ENCODE measurements at regions not wholly inside any gene's neighbourhood (a gene's known extent, or its start where the extent isn't known, plus 50 kb on each side); places are given as distances from the start of the nearest gene placed in this dataset.

DNA sequence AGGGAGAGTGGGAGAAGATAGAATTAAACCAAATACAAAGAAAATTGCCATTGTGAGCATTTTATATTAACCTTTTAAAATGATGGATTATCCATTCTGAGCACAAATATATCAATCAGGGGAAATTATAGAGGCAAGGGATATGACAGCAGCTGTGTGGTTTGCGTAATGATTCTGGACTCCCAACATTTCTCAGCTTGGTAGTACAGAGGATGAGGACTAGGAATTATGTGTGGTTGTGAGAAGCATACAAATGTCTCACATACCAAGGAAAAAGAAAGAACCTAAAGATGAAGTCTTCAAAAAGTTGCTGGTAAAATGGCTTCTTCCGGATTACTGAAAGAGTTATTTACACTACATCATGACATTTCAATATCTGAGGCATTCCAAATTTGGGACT lies 674.6 kb upstream of the NR3C2 start:
- Histone ChIP-seq H3K9me3 (ENCODE audit: control insufficient read depth, low read depth, low read length) (no peaks in the 10 kb centered on the region), H3K4me3 (ENCODE audit: low read length) (no peak overlapping the region), H3K4me1 (ENCODE audit: control insufficient read depth, low read depth, low read length) (peaks cover 7% of the 10 kb centered on the region), H3K36me3 (ENCODE audit: control insufficient read depth, low read depth, low read length) (no peaks in the 10 kb centered on the region), H3K27me3 (ENCODE audit: control insufficient read depth, insufficient read depth, low read length) (no peaks in the 10 kb centered on the region), H3K9ac (ENCODE audit: low read length) (no peak overlapping the region), H3K27ac (ENCODE audit: low read length) (no peak overlapping the region)

- H3K4me3 ChIP-seq (ENCODE audit: low read length) = no peak overlapping the region
- H3K27me3 ChIP-seq (ENCODE audit: control insufficient read depth, insufficient read depth, low read length) = no peaks in the 10 kb centered on the region
- peaks cover 7% of the 10 kb centered on the region for H3K4me1 ChIP-seq (ENCODE audit: control insufficient read depth, low read depth, low read length)
- H3K36me3 ChIP-seq (ENCODE audit: control insufficient read depth, low read depth, low read length) = no peaks in the 10 kb centered on the region
- no peak overlapping the region for H3K27ac ChIP-seq (ENCODE audit: low read length)
- H3K9me3 ChIP-seq (ENCODE audit: control insufficient read depth, low read depth, low read length) = no peaks in the 10 kb centered on the region
- no peak overlapping the region for H3K9ac ChIP-seq (ENCODE audit: low read length)
Measured at GRCh38 chr4:149113804-149114430, 671.7 kb upstream of the NR3C2 start.

DNA sequence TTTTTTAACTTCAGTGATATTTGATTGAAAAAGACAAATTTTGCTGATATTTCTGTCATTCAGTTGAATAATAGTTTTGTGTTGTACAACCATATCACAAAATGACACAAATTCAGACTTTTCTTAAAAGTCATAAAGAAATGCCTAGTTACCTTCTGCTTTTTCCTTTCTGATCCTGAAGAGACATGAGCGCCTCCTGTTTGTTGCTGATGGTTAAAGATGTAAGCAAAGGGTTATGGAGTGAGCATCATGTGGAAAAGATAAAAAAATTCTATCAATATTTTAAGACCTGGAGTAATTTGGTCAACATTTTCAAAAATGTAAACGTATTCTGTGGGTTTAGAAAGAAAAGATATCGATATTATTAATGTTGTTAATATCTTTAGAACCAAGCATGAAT lies 669.9 kb upstream of the NR3C2 start:
- Histone ChIP-seq H3K27ac (ENCODE audit: low read length) (no peak overlapping the region), H3K9me3 (ENCODE audit: control insufficient read depth, low read depth, low read length) (no peaks in the 10 kb centered on the region), H3K36me3 (ENCODE audit: control insufficient read depth, low read depth, low read length) (no peaks in the 10 kb centered on the region), H3K4me1 (ENCODE audit: control insufficient read depth, low read depth, low read length) (peaks cover 7% of the 10 kb centered on the region), H3K9ac (ENCODE audit: low read length) (no peak overlapping the region), H3K27me3 (ENCODE audit: control insufficient read depth, insufficient read depth, low read length) (no peaks in the 10 kb centered on the region), H3K4me3 (ENCODE audit: low read length) (no peak overlapping the region)

GRCh38 chr4:149110481-149110880 lies 668.3 kb upstream of the NR3C2 start:
- H3K27ac ChIP-seq (ENCODE audit: low read length) = no peak overlapping the region
- H3K36me3 ChIP-seq (ENCODE audit: control insufficient read depth, low read depth, low read length) = no peaks in the 10 kb centered on the region
- no peaks in the 10 kb centered on the region for H3K27me3 ChIP-seq (ENCODE audit: control insufficient read depth, insufficient read depth, low read length)
- H3K4me3 ChIP-seq (ENCODE audit: low read length) = no peak overlapping the region
- H3K4me1 ChIP-seq (ENCODE audit: control insufficient read depth, low read depth, low read length) = no peaks in the 10 kb centered on the region
- H3K9me3 ChIP-seq (ENCODE audit: control insufficient read depth, low read depth, low read length) = no peaks in the 10 kb centered on the region
- no peak overlapping the region for H3K9ac ChIP-seq (ENCODE audit: low read length)

GRCh38 chr4:149108626-149109025 lies 666.4 kb upstream of the NR3C2 start:
- H3K9me3 ChIP-seq (ENCODE audit: control insufficient read depth, low read depth, low read length) = no peaks in the 10 kb centered on the region
- H3K9ac ChIP-seq (ENCODE audit: low read length) = no peak overlapping the region
- no peaks in the 10 kb centered on the region for H3K4me1 ChIP-seq (ENCODE audit: control insufficient read depth, low read depth, low read length)
- H3K36me3 ChIP-seq (ENCODE audit: control insufficient read depth, low read depth, low read length) = no peaks in the 10 kb centered on the region
- no peaks in the 10 kb centered on the region for H3K27me3 ChIP-seq (ENCODE audit: control insufficient read depth, insufficient read depth, low read length)
- no peak overlapping the region for H3K4me3 ChIP-seq (ENCODE audit: low read length)
- no peak overlapping the region for H3K27ac ChIP-seq (ENCODE audit: low read length)

- no peak overlapping the region for H3K4me3 ChIP-seq (ENCODE audit: low read length)
- H3K9ac ChIP-seq (ENCODE audit: low read length) = no peak overlapping the region
- H3K27me3 ChIP-seq (ENCODE audit: control insufficient read depth, insufficient read depth, low read length) = no peaks in the 10 kb centered on the region
- no peaks in the 10 kb centered on the region for H3K36me3 ChIP-seq (ENCODE audit: control insufficient read depth, low read depth, low read length)
- H3K9me3 ChIP-seq (ENCODE audit: control insufficient read depth, low read depth, low read length) = no peaks in the 10 kb centered on the region
- H3K27ac ChIP-seq (ENCODE audit: low read length) = no peak overlapping the region
- no peaks in the 10 kb centered on the region for H3K4me1 ChIP-seq (ENCODE audit: control insufficient read depth, low read depth, low read length)
Measured at GRCh38 chr4:149102765-149103164, 660.6 kb upstream of the NR3C2 start.

GRCh38 chr4:149101649-149102048 lies 659.4 kb upstream of the NR3C2 start:
- H3K9ac ChIP-seq (ENCODE audit: low read length) = no peak overlapping the region
- no peak overlapping the region for H3K27ac ChIP-seq (ENCODE audit: low read length)
- no peaks in the 10 kb centered on the region for H3K9me3 ChIP-seq (ENCODE audit: control insufficient read depth, low read depth, low read length)
- H3K36me3 ChIP-seq (ENCODE audit: control insufficient read depth, low read depth, low read length) = no peaks in the 10 kb centered on the region
- H3K4me1 ChIP-seq (ENCODE audit: control insufficient read depth, low read depth, low read length) = no peaks in the 10 kb centered on the region
- no peaks in the 10 kb centered on the region for H3K27me3 ChIP-seq (ENCODE audit: control insufficient read depth, insufficient read depth, low read length)
- H3K4me3 ChIP-seq (ENCODE audit: low read length) = no peak overlapping the region

DNA sequence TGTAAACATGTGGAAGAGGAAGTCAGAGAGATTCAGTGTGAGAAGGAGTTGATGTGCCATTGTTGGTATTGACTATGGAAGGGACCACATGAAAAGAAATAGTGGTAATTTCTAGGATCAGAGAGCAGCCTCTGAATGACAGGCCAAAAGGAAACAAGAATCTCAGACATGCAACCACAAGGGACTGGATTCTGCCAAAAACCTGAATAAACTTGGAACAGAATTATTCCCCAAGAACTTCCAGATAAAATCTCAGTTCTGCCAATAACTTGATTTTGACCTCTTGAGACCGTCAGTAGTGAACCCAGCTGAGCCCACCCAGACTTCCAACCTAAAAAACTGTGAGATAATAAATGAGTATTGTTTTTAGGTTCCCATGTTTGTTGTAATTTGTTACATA lies 653.6 kb upstream of the NR3C2 start:
- H3K27me3 ChIP-seq (ENCODE audit: control insufficient read depth, insufficient read depth, low read length) = no peaks in the 10 kb centered on the region
- no peak overlapping the region for H3K4me3 ChIP-seq (ENCODE audit: low read length)
- H3K36me3 ChIP-seq (ENCODE audit: control insufficient read depth, low read depth, low read length) = no peaks in the 10 kb centered on the region
- no peaks in the 10 kb centered on the region for H3K9me3 ChIP-seq (ENCODE audit: control insufficient read depth, low read depth, low read length)
- H3K9ac ChIP-seq (ENCODE audit: low read length) = no peak overlapping the region
- no peaks in the 10 kb centered on the region for H3K4me1 ChIP-seq (ENCODE audit: control insufficient read depth, low read depth, low read length)
- H3K27ac ChIP-seq (ENCODE audit: low read length) = no peak overlapping the region

DNA sequence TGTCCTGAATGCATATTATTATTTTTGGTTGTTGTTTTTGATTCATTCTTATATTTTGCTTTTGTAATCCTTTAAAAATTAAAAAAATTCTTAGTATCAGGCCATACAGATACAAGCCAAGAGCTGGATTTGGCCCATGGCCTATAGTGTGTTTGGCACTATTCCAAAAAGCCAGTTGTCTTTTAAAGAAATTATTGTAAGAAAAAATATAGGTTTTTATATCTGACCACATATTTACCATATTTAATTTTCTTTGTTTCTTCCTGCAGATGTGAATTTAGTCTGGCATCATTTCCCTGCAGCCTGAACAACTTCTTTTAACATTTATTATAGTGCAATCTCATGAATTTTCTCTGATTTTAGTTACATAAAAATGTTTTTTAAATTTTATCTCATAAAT lies 652.8 kb upstream of the NR3C2 start:
- H3K36me3 ChIP-seq (ENCODE audit: control insufficient read depth, low read depth, low read length) = no peaks in the 10 kb centered on the region
- H3K4me3 ChIP-seq (ENCODE audit: low read length) = no peak overlapping the region
- no peak overlapping the region for H3K27ac ChIP-seq (ENCODE audit: low read length)
- no peaks in the 10 kb centered on the region for H3K27me3 ChIP-seq (ENCODE audit: control insufficient read depth, insufficient read depth, low read length)
- H3K9me3 ChIP-seq (ENCODE audit: control insufficient read depth, low read depth, low read length) = no peaks in the 10 kb centered on the region
- no peak overlapping the region for H3K9ac ChIP-seq (ENCODE audit: low read length)
- H3K4me1 ChIP-seq (ENCODE audit: control insufficient read depth, low read depth, low read length) = no peaks in the 10 kb centered on the region

GRCh38 chr4:149084144-149084543 lies 641.9 kb upstream of the NR3C2 start:
- Histone ChIP-seq H3K36me3 (ENCODE audit: control insufficient read depth, low read depth, low read length) (no peaks in the 10 kb centered on the region), H3K9me3 (ENCODE audit: control insufficient read depth, low read depth, low read length) (no peaks in the 10 kb centered on the region), H3K9ac (ENCODE audit: low read length) (no peak overlapping the region), H3K27ac (ENCODE audit: low read length) (no peak overlapping the region), H3K27me3 (ENCODE audit: control insufficient read depth, insufficient read depth, low read length) (no peaks in the 10 kb centered on the region), H3K4me3 (ENCODE audit: low read length) (no peak overlapping the region), H3K4me1 (ENCODE audit: control insufficient read depth, low read depth, low read length) (no peaks in the 10 kb centered on the region)

DNA sequence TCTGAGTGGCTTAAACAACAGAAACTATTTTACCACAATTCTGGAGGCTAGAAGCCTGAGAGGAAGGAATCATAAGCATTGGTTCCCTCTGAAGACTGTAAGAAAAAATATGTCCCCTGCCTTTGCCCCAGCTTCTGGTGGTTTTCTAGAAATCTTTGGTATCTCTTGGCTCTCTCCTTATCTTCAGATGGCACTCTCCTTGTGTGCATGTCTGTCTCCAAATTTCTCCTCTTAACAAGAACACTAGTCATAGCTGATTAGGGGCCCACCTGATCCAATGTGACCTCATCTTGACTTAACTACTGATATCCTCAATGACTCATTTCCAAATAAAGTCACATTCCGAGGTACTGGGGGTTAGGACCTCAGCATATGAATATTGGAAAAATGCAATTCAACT lies 635.0 kb upstream of the NR3C2 start:
- no peak overlapping the region for H3K27ac ChIP-seq (ENCODE audit: low read length)
- no peak overlapping the region for H3K4me3 ChIP-seq (ENCODE audit: low read length)
- H3K27me3 ChIP-seq (ENCODE audit: control insufficient read depth, insufficient read depth, low read length) = no peaks in the 10 kb centered on the region
- no peaks in the 10 kb centered on the region for H3K36me3 ChIP-seq (ENCODE audit: control insufficient read depth, low read depth, low read length)
- H3K4me1 ChIP-seq (ENCODE audit: control insufficient read depth, low read depth, low read length) = no peaks in the 10 kb centered on the region
- no peaks in the 10 kb centered on the region for H3K9me3 ChIP-seq (ENCODE audit: control insufficient read depth, low read depth, low read length)
- no peak overlapping the region for H3K9ac ChIP-seq (ENCODE audit: low read length)

DNA sequence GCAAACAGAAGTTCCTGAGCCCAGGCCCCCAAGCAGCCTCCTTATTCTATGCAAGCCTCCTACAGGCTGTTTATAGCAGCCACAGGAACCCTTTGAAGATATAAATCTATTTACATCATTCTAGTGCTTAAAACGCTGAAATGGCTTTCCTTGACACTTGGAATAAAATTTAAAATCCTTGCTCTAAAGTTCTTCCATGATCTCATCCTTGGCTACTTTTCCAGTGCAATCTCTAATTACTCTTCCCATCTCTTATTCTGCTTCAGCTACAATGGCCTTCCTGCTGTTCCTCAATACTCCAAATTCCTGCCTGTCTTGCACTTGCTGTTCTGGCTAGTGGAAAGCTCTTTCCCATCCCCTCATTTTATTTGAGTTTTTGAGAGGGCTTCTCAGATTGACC lies 634.2 kb upstream of the NR3C2 start:
- no peak overlapping the region for H3K4me3 ChIP-seq (ENCODE audit: low read length)
- no peaks in the 10 kb centered on the region for H3K4me1 ChIP-seq (ENCODE audit: control insufficient read depth, low read depth, low read length)
- no peaks in the 10 kb centered on the region for H3K27me3 ChIP-seq (ENCODE audit: control insufficient read depth, insufficient read depth, low read length)
- H3K9ac ChIP-seq (ENCODE audit: low read length) = no peak overlapping the region
- no peaks in the 10 kb centered on the region for H3K9me3 ChIP-seq (ENCODE audit: control insufficient read depth, low read depth, low read length)
- no peaks in the 10 kb centered on the region for H3K36me3 ChIP-seq (ENCODE audit: control insufficient read depth, low read depth, low read length)
- H3K27ac ChIP-seq (ENCODE audit: low read length) = no peak overlapping the region

Data from iPS-18a (cell line).